ENCODE measurements at regions not wholly inside any gene's neighbourhood (a gene's known extent, or its start where the extent isn't known, plus 50 kb on each side); places are given as distances from the start of the nearest gene placed in this dataset.

DNA sequence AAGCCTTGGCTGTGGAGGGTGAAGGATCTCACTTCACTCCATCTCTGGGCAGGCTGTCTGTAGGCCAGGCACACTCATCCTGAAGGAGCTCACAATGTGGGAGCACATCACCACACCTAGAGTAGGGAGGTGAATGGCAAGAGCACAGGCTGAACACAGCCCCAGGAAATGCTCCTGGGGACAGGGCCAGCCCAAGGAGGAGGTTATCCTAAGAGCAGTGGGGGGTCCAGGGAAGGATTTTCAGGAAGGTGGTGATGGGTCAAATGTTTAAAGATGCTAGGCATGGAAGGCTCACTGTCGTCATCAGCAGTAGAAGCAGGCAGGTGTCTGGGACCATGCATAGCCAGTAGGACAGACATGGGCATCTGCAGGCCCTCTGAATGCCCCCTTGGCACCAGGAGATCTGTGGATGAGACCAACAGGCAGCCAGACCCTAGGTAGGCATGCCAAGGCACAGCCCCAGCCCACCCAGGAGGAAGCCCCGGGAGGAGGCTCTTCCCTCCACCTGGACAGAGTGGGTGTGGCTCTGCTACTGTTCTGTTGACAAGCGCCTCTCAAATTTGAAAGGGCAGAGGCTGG, 91.7 kb upstream of the RAB6C start:
- no peaks in the 10 kb centered on the region for H3K36me3 ChIP-seq (ENCODE audit: low read depth)
- DNase-seq (ENCODE audit: low spot score) (no peak), ATAC-seq (ENCODE audit: low read depth) (no peak)
- H3K27ac ChIP-seq (ENCODE audit: poor library complexity, severe bottlenecking), result no peak overlapping the region
- H3K4me3 ChIP-seq (ENCODE audit: severe bottlenecking), result no peak overlapping the region
- H3K27me3 ChIP-seq (ENCODE audit: insufficient read depth, poor library complexity, severe bottlenecking), result no peaks in the 10 kb centered on the region
- TF ChIP-seq, protein P1, sequence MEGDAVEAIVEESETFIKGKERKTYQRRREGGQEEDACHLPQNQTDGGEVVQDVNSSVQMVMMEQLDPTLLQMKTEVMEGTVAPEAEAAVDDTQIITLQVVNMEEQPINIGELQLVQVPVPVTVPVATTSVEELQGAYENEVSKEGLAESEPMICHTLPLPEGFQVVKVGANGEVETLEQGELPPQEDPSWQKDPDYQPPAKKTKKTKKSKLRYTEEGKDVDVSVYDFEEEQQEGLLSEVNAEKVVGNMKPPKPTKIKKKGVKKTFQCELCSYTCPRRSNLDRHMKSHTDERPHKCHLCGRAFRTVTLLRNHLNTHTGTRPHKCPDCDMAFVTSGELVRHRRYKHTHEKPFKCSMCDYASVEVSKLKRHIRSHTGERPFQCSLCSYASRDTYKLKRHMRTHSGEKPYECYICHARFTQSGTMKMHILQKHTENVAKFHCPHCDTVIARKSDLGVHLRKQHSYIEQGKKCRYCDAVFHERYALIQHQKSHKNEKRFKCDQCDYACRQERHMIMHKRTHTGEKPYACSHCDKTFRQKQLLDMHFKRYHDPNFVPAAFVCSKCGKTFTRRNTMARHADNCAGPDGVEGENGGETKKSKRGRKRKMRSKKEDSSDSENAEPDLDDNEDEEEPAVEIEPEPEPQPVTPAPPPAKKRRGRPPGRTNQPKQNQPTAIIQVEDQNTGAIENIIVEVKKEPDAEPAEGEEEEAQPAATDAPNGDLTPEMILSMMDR (IDR thresholded peaks at IDR 0.05; ENCODE audit: poor library complexity, severe bottlenecking), result no peak
- no peaks in the 10 kb centered on the region for H3K4me1 ChIP-seq (ENCODE audit: insufficient read depth, poor library complexity, severe bottlenecking)
- no peaks in the 10 kb centered on the region for H3K9me3 ChIP-seq (ENCODE audit: severe bottlenecking)

DNA sequence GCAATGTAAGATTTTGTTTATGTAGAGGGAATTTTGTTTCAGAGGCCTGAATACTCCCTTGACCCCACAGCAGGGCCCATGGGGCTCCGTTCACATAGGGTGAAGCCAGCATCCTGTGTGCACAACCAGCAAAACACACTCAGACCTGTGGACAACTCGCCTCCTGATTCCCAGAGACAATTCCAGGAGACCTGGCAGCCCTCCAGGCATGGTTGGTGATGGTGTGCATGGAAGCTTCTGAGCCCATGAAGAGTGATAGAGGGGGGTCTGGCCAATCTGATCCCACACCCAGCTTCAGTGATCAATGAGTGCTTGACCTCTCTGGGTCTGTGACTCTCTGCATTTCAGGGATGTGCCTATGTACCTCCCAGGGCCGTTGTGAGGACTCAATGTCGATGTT, 91.0 kb upstream of the RAB6C start:
- ATAC-seq (ENCODE audit: low read depth) (no peak), DNase-seq (ENCODE audit: low spot score) (no peak)
- no peak overlapping the region for H3K27ac ChIP-seq (ENCODE audit: poor library complexity, severe bottlenecking)
- no peaks in the 10 kb centered on the region for H3K36me3 ChIP-seq (ENCODE audit: low read depth)
- no peaks in the 10 kb centered on the region for H3K27me3 ChIP-seq (ENCODE audit: insufficient read depth, poor library complexity, severe bottlenecking)
- TF ChIP-seq, protein P1 (IDR thresholded peaks at IDR 0.05; ENCODE audit: poor library complexity, severe bottlenecking), result no peak
- no peaks in the 10 kb centered on the region for H3K9me3 ChIP-seq (ENCODE audit: severe bottlenecking)
- no peak overlapping the region for H3K4me3 ChIP-seq (ENCODE audit: severe bottlenecking)
- H3K4me1 ChIP-seq (ENCODE audit: insufficient read depth, poor library complexity, severe bottlenecking), result no peaks in the 10 kb centered on the region

DNA sequence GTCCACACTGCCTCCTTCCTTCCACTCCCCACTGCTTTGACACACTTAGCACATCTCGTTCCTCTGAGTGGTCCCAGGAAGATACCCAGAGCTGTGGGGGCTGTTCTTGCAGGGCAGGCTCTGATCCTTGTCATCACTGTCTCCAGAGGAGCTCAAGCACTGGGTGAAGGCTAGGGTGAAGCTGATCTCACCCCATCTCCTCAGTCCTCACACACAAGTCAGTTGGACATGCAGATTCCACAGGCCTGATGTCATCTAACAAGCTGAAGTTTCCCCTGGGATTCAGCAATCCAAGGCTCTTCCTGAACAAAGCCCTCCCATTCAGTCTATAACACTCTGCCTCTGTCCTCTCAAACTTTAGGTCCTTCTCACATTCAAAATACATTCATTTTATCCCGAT, 90.6 kb upstream of the RAB6C start:
- H3K9me3 ChIP-seq (ENCODE audit: severe bottlenecking), result no peaks in the 10 kb centered on the region
- DNase-seq (ENCODE audit: low spot score), result no peak
- no peak overlapping the region for H3K27ac ChIP-seq (ENCODE audit: poor library complexity, severe bottlenecking)
- no peaks in the 10 kb centered on the region for H3K4me1 ChIP-seq (ENCODE audit: insufficient read depth, poor library complexity, severe bottlenecking)
- TF ChIP-seq, protein P1 (IDR thresholded peaks at IDR 0.05; ENCODE audit: poor library complexity, severe bottlenecking), result no peak
- no peaks in the 10 kb centered on the region for H3K27me3 ChIP-seq (ENCODE audit: insufficient read depth, poor library complexity, severe bottlenecking)
- ATAC-seq (ENCODE audit: low read depth), result no peak
- H3K4me3 ChIP-seq (ENCODE audit: severe bottlenecking), result no peak overlapping the region
- H3K36me3 ChIP-seq (ENCODE audit: low read depth), result no peaks in the 10 kb centered on the region

DNA sequence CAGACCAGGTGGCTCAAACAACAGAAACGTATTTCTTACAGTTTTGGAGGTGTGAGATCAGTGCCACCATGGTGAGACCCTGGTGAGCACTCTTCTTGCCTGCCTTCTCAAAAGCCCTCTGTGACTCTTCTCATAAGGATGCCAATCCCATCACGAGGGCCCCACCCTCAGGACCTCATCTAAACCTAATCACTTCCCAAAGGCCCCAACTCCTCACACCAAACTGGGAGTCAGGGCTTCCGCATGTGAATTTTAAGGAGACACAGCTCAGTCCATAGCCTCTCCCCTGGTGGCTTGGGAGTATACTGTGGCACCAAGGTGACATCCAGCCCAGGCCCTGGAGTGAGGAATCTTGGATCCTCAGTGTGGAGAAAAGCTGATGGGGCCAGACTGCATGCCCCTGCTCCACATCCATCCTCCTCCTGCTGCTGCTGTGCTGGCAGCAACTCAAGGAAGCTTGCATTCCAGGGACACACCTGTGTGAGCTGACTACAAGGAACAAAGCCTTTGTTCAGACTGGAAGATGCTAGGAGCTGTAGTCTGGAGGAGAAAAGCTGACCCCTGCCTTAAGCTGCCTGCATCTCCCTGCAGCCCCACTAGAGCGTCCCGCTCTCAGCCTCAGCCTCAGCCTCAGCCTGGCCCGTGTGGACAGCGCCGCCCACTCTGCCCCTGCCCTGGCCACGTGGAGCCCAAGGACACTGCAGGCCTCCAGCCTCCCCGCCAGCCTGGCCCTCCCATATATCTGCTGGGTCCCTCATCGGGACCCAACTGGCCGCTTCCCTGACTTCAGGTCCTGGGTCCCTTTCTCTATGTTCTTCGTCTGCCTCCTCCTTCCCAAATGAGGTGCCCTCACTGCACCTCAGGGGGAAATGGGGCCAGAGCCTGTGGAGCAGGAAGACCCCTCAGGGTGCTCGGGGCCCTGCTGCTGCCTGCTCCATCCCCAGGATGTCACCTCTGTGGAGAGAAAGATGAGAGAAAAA, 87.8 kb upstream of the RAB6C start:
- ATAC-seq (ENCODE audit: low read depth) (no peak), DNase-seq (ENCODE audit: low spot score) (no peak)
- H3K27ac ChIP-seq (ENCODE audit: poor library complexity, severe bottlenecking), result no peak overlapping the region
- no peaks in the 10 kb centered on the region for H3K27me3 ChIP-seq (ENCODE audit: insufficient read depth, poor library complexity, severe bottlenecking)
- H3K9me3 ChIP-seq (ENCODE audit: severe bottlenecking), result no peaks in the 10 kb centered on the region
- H3K36me3 ChIP-seq (ENCODE audit: low read depth), result no peaks in the 10 kb centered on the region
- no peak overlapping the region for H3K4me3 ChIP-seq (ENCODE audit: severe bottlenecking)
- TF ChIP-seq, protein P1 (IDR thresholded peaks at IDR 0.05; ENCODE audit: poor library complexity, severe bottlenecking), result no peak
- no peaks in the 10 kb centered on the region for H3K4me1 ChIP-seq (ENCODE audit: insufficient read depth, poor library complexity, severe bottlenecking)

DNA sequence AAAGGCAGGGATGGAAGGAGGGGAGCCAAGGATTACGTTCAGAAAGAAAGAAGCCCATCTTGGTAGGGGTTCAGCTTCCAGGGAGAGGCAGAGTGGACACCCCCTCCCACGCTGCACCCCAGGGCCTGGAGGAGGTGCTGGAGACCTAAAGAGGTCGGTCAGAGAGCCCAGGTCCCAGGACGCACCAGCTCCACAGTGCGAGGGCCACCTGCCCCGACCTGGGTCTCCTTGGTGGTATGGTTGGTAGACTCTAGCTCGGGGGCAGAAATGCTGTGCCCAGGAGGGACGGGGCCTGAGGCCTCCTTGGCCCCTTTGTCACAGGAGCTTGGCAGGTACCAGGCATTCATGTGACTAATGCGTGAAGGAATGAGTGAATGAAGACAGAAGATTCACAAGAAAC, 87.1 kb upstream of the RAB6C start:
- Histone ChIP-seq H3K27me3 (ENCODE audit: insufficient read depth, poor library complexity, severe bottlenecking) (no peaks in the 10 kb centered on the region), H3K9me3 (ENCODE audit: severe bottlenecking) (no peaks in the 10 kb centered on the region), H3K4me3 (ENCODE audit: severe bottlenecking) (no peak overlapping the region), H3K4me1 (ENCODE audit: insufficient read depth, poor library complexity, severe bottlenecking) (no peaks in the 10 kb centered on the region), H3K36me3 (ENCODE audit: low read depth) (no peaks in the 10 kb centered on the region), H3K27ac (ENCODE audit: poor library complexity, severe bottlenecking) (no peak overlapping the region)
- ATAC-seq (ENCODE audit: low read depth) (no peak), DNase-seq (ENCODE audit: low spot score) (no peak)
- TF ChIP-seq, protein P1 (IDR thresholded peaks at IDR 0.05; ENCODE audit: poor library complexity, severe bottlenecking), result no peak
